ENCODE measurements at regions not wholly inside any gene's neighbourhood (a gene's known extent, or its start where the extent isn't known, plus 50 kb on each side); places are given as distances from the start of the nearest gene placed in this dataset.

- TF ChIP-seq POLR2A (IDR thresholded peaks at IDR 0.05) (no peak), CTCF (IDR thresholded peaks at IDR 0.05) (no peak)
Observed at GRCh38 chr3:34865346-34865745, 774.0 kb upstream of the ARPP21 start.
